ENCODE measurements at regions not wholly inside any gene's neighbourhood (a gene's known extent, or its start where the extent isn't known, plus 50 kb on each side); places are given as distances from the start of the nearest gene placed in this dataset.

- TF ChIP-seq POLR2A (IDR thresholded peaks at IDR 0.05; ENCODE audit: low read depth, low read length) (no peak), POLR2AphosphoS5 (IDR thresholded peaks at IDR 0.05; ENCODE audit: low read depth, low read length) (no peak)
Measured at GRCh38 chr2:121890041-121890440, 134.6 kb downstream of the TSN start.
